GM10266 (cell line): ENCODE measurements at regions not wholly inside any gene's neighbourhood (a gene's known extent, or its start where the extent isn't known, plus 50 kb on each side); places are given as distances from the start of the nearest gene placed in this dataset.

ENCODE experiments used
- DNase-seq: peaks from one replicate; pipeline ENCODE4 v3.0.0; 2012; ENCODE audit errors: extremely low spot score
- TF ChIP-seq, protein P1 (sequence below): IDR thresholded peaks from 2 replicates; pipeline ENCODE4 v1.5.1; 2012; ENCODE audit warnings: mild to moderate bottlenecking, low read depth; ENCODE audit not compliant: control insufficient read depth, insufficient read depth; ENCODE audit errors: missing control alignments

DNA sequence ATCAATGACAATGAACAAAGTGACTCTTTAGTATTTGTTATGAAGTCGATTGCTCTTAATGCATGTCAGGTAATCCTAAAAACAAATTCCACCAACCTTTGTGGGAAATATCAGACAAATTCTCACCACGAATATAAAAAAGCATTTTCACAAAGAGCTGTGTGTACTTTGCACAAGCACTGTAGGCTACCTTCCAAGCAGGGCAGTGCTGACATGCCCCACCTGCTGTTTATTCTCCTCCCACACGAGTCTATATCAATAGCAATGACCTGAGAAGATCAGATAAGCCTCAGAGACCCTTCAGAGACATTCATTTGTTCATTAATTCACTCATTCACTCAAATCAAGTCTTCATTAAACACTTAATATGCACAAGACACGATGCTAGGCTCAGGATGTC lies 469.1 kb downstream of the ZSWIM6 start:
- DNase-seq = no peak
- TF ChIP-seq, protein P1, sequence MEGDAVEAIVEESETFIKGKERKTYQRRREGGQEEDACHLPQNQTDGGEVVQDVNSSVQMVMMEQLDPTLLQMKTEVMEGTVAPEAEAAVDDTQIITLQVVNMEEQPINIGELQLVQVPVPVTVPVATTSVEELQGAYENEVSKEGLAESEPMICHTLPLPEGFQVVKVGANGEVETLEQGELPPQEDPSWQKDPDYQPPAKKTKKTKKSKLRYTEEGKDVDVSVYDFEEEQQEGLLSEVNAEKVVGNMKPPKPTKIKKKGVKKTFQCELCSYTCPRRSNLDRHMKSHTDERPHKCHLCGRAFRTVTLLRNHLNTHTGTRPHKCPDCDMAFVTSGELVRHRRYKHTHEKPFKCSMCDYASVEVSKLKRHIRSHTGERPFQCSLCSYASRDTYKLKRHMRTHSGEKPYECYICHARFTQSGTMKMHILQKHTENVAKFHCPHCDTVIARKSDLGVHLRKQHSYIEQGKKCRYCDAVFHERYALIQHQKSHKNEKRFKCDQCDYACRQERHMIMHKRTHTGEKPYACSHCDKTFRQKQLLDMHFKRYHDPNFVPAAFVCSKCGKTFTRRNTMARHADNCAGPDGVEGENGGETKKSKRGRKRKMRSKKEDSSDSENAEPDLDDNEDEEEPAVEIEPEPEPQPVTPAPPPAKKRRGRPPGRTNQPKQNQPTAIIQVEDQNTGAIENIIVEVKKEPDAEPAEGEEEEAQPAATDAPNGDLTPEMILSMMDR = no peak

DNA sequence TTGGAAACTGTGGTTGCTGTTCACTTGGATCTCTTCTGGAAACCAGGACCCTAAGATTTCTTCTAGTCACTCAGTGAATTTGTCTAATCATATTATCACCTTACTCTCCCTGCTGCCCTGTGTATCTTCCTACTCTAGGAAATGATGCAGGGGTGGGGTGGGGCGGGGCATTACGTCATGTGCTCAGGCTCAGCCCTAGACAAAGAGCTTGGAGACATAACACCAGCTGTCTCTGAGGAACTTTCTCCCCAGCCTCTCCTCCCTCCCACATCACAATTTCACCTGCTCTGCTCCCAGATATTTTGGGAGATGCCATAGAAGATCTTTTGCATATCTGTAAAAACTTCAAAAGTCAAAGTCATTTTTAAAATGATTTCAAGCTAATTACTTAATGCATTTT lies 470.4 kb downstream of the ZSWIM6 start:
- TF ChIP-seq, protein P1 = no peak
- DNase-seq = no peak

DNA sequence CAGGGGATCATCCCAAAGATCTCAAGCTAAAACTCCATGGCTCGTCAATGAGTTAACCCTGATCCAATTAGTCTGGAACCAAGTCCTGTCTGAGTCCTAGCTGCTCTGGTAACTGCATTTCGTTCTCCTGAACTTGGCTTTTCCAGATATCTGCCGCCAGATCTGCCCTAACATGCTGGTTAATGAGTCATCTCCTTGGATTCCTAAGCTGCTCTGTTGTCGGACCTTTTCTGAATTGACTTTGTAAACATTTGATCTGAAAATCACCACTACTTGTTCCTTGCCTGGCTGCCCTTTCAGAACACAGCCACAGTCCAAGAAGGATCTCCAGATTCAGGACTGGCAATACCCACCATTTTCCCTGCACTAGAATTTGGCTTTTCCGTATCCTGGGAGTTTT lies 473.0 kb downstream of the ZSWIM6 start:
- TF ChIP-seq, protein P1 = no peak
- DNase-seq = no peak

DNA sequence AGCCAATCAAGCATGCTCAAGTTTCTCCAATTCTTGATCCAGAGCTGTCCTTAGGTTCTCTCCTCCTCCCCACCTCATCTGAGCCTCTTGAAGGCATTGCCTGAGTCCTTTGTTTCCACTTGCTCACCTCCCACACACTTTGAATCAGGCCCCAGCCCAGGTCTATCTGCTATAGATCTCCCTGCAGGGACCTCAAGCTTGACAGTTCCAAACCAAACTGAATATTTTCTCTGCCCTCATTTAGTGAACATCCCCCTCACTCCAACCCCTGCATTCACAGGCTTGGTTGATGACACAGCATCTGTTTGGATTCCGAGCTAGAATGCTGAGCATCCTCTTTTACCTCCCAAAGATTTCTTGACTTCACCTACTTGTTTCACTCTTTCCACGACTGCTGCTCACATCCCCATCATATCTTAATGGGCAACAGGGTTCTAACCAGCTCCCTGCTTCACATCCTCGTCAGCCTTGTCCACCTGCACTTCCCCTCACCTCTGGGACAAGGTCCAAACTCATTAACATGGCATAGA lies 474.5 kb downstream of the ZSWIM6 start:
- DNase-seq = no peak
- TF ChIP-seq, protein P1 = no peak

DNA sequence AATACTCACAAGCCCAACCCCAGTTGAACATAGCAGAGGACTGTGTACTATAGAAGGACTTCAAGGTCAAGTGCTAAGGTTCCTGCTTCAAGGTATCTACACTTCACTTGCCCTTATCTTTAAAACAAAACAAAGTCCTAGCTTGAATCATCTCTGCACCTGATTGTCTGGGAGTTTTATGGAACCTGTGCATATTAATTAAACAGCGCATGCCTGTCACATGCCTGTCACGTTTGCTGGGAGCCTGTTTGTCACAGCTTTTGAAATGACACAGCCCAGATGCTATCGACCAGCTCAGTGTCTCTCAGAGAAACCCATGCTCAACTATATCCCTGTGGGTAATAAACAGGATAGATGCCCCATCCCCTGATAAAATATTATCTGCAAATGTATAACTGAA lies 476.0 kb downstream of the ZSWIM6 start:
- TF ChIP-seq, protein P1 = no peak
- DNase-seq = no peak

DNA sequence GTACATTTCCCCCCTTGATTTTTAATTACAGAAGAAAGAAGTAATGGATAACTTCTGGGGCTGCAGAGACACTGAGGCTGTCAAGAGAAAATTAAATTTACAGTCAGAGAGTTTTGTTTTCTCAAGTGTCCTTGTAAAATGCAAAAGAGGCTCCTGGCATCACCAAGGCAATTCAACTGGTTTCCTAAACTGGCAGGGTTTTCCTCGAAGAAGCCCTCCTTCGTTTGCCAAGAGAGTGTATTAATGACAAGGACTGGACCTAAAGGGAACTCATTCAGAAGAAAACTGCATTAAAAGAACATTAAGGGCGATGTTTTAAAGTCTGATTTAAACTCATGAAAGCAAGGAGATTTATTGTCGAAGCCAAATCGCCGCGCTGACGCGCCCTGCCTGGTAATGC lies 476.9 kb downstream of the ZSWIM6 start:
- TF ChIP-seq, protein P1 = no peak
- DNase-seq = no peak

DNA sequence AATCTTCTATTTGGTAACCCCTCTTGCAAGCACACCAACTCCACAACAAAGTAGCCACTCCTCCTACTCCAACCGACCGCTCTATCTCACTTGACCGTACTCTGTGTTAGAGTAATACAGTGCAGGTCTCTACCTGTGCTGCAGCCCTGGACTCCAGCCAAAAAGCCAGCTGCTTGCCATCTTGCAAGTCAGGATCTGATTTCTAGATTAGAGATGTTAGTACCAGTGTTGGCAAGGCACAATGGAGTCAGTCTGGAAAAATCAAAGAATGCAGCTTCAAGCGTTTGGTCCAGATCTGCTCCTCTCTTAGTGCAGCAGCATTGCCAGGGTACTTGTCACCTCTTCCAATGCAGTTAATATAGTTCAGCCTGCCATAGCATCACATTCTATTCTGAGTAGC lies 477.6 kb downstream of the ZSWIM6 start:
- DNase-seq = no peak
- TF ChIP-seq, protein P1 = no peak

DNA sequence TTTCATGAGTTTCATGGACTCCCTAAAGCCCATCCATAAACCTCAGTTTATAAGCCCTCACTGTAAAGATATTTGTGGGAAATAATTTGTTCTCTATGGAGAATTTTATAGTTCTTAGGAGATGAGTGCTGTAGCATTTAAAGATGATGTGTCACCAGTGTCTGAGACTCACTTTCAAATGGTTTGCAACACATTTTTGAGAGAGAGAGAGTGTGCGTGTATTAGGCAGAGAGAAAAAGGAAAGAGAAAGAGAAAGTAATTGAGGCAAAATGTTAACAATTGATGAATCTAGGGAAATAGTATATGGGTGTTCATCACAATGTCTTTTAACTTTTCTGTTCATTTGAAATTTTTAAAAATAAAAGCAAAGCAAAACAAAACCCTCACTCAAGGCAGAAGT lies 479.0 kb downstream of the ZSWIM6 start:
- DNase-seq = no peak
- TF ChIP-seq, protein P1 = no peak
